GM12864 (cell line): ENCODE measurements at regions not wholly inside any gene's neighbourhood (a gene's known extent, or its start where the extent isn't known, plus 50 kb on each side); places are given as distances from the start of the nearest gene placed in this dataset.
"Not testable (repeated sequence)": the region's sequence is repeated elsewhere in the genome, so short reads cannot be mapped to it uniquely, and the experiment has no call there.

Experiments used
- DNase-seq: peaks from one replicate; pipeline ENCODE4 v3.0.0-alpha.2; 2011; ENCODE audit warnings: low read depth
- H3K4me3 ChIP-seq: 2 replicates; pipeline ENCODE4 v1.5.1; 2011; ENCODE audit warnings: mild to moderate bottlenecking, low read depth, low read length, control low read depth
- TF ChIP-seq, protein P1 (sequence below): IDR thresholded peaks from 2 replicates; pipeline ENCODE4 v1.5.1; 2011; ENCODE audit warnings: low read depth, mild to moderate bottlenecking, moderate library complexity, low read length, control low read depth, inconsistent platforms; ENCODE audit errors: missing control alignments

GRCh38 chr14:27672047-27672446 is 1074.2 kb upstream of the NOVA1 start:
- TF ChIP-seq, protein P1, sequence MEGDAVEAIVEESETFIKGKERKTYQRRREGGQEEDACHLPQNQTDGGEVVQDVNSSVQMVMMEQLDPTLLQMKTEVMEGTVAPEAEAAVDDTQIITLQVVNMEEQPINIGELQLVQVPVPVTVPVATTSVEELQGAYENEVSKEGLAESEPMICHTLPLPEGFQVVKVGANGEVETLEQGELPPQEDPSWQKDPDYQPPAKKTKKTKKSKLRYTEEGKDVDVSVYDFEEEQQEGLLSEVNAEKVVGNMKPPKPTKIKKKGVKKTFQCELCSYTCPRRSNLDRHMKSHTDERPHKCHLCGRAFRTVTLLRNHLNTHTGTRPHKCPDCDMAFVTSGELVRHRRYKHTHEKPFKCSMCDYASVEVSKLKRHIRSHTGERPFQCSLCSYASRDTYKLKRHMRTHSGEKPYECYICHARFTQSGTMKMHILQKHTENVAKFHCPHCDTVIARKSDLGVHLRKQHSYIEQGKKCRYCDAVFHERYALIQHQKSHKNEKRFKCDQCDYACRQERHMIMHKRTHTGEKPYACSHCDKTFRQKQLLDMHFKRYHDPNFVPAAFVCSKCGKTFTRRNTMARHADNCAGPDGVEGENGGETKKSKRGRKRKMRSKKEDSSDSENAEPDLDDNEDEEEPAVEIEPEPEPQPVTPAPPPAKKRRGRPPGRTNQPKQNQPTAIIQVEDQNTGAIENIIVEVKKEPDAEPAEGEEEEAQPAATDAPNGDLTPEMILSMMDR, result no peak
- DNase-seq, result no peak
- H3K4me3 ChIP-seq, result no peak overlapping the region

GRCh38 chr14:27672811-27673737 is 1075.2 kb upstream of the NOVA1 start:
- DNase-seq, H3K4me3 ChIP-seq: not testable (repeated sequence)

DNA sequence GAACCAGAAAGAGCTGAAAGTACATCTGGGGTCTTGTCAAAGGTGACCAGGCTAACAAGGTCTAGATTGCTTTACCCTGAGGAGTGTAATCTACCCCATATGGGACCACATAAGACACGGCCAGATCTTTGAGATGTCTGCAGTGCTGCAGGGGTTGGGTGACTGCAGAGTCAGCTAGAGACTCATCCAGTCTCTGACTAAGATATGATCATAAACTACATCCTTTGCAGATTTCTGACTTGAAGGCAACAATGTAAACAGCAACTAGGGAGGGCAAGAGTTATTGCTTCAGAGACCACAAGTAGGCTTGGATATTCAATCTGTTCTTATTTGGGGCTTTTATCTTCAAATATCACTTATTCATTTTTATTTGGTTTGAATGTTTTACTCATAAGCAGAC is 1080.5 kb upstream of the FOXG1 start:
- DNase-seq, result no peak
- TF ChIP-seq, protein P1, result no peak
- no peak overlapping the region for H3K4me3 ChIP-seq

DNA sequence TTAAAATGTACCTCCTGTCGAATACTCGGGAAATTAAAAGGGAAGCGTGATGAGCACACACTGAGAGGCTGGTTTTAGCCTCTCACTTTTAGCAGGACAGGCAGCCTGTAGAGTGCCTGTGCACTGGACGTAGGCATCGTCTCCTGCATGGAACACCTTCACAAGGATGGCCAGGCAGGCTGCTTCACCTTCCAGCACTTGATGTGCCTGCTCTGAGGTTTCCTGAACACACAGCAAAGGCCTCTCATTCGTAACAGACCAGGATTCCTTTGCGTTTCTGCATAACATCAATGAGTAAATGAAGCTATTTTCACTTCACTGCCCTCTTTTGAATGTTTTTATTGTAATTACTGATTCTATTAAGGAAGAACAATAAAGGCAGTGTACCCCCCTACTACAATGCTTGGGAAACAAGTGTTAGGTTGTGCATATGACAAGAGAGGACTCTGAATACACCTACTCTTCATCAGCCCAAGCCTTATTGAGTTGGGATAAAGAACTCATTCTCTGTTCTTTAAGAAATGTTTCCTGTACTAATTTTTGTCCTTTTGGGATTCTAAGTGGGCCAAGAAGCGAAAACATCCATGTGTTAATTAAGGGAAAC is 1077.6 kb upstream of the FOXG1 start:
- DNase-seq, result no peak
- H3K4me3 ChIP-seq, result no peak overlapping the region
- TF ChIP-seq, protein P1, result no peak

- no peak for DNase-seq
- TF ChIP-seq, protein P1, result no peak
- H3K4me3 ChIP-seq, result no peak overlapping the region
These were observed 1054.2 kb upstream of the FOXG1 start for GRCh38 chr14:27712364-27712763.

GRCh38 chr14:27715561-27715960 is 1051.0 kb upstream of the FOXG1 start:
- no peak overlapping the region for H3K4me3 ChIP-seq
- TF ChIP-seq, protein P1, result no peak
- DNase-seq, result no peak

DNA sequence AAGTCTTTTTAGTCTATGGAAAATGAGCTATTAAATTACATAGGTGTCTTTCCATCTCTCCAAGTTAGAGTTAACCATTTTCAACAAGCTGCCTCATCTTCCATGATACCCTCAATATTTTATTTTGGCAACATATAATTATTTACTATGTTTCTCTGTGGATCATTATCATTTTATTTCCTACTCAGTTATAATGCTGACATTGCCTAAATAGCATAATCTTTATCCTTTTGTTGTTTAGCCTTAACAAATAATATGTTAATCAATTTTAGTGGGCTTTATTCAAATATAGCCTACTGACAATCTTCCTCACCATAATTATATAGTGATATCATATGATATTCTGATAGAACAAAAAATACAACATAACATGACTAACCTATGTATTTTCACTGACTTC is 1044.8 kb upstream of the FOXG1 start:
- TF ChIP-seq, protein P1, result no peak
- no peak overlapping the region for H3K4me3 ChIP-seq
- DNase-seq, result no peak
